ENCODE measurements at regions not wholly inside any gene's neighbourhood (a gene's known extent, or its start where the extent isn't known, plus 50 kb on each side); places are given as distances from the start of the nearest gene placed in this dataset.

- peak; percentile 45 for DNase-seq
Measured at GRCh38 chr3:150061288-150062024, 90.8 kb upstream of the PFN2 start.

- no peak for DNase-seq
Measured at GRCh38 chr3:150059729-150060128, 89.0 kb upstream of the PFN2 start.

GRCh38 chr3:150059241-150059640, 88.5 kb upstream of the PFN2 start:
- DNase-seq = no peak

GRCh38 chr3:150057227-150057626, 86.5 kb upstream of the PFN2 start:
- no peak for DNase-seq

- DNase-seq = no peak
Measured at GRCh38 chr3:150055332-150055731, 84.6 kb upstream of the PFN2 start.

GRCh38 chr3:150054635-150055034, 83.9 kb upstream of the PFN2 start:
- DNase-seq = no peak

GRCh38 chr3:150050510-150050909, 79.8 kb upstream of the PFN2 start:
- DNase-seq = no peak

GRCh38 chr3:150049317-150049716, 78.6 kb upstream of the PFN2 start:
- DNase-seq = no peak

GRCh38 chr3:150041877-150042276, 71.2 kb upstream of the PFN2 start:
- DNase-seq = no peak

- no peak for DNase-seq
Measured at GRCh38 chr3:150040097-150040496, 69.4 kb upstream of the PFN2 start.

GRCh38 chr3:150038830-150039229, 68.1 kb upstream of the PFN2 start:
- DNase-seq = no peak

GRCh38 chr3:150036780-150037179, 66.1 kb upstream of the PFN2 start:
- DNase-seq = no peak

- no peak for DNase-seq
Measured at GRCh38 chr3:150035910-150036612, 65.4 kb upstream of the PFN2 start.

GRCh38 chr3:150035301-150035779, 64.6 kb upstream of the PFN2 start:
- no peak for DNase-seq

GRCh38 chr3:150033721-150034120, 63.0 kb upstream of the PFN2 start:
- DNase-seq = no peak

GRCh38 chr3:150030841-150031240, 60.1 kb upstream of the PFN2 start:
- DNase-seq = no peak

- no peak for DNase-seq
Measured at GRCh38 chr3:150023239-150023636, 52.5 kb upstream of the PFN2 start.

GRCh38 chr3:150022381-150023238, 51.9 kb upstream of the PFN2 start:
- no peak for DNase-seq

- DNase-seq = no peak
Measured at GRCh38 chr3:150020527-150020926, 49.8 kb upstream of the PFN2 start.
